BLaER1 (cell line): ENCODE measurements at regions not wholly inside any gene's neighbourhood (a gene's known extent, or its start where the extent isn't known, plus 50 kb on each side); places are given as distances from the start of the nearest gene placed in this dataset.

Experiments
- H3K27ac ChIP-seq: shearing (Covaris generic); formaldehyde crosslinking; 2 replicates; pipeline ENCODE4 v1.8.1; 2022
- H3K27me3 ChIP-seq: shearing (Covaris generic); formaldehyde crosslinking; 2 replicates; pipeline ENCODE4 v1.8.1; 2022
- H3K36me3 ChIP-seq: shearing (Covaris generic); formaldehyde crosslinking; 2 replicates; pipeline ENCODE4 v1.8.1; 2022
- H3K4me1 ChIP-seq: shearing (Covaris generic); formaldehyde crosslinking; 2 replicates; pipeline ENCODE4 v1.8.1; 2022
- H3K4me2 ChIP-seq: shearing (Covaris generic); formaldehyde crosslinking; 2 replicates; pipeline ENCODE4 v1.8.1; 2022
- H3K4me3 ChIP-seq: shearing (Covaris generic); formaldehyde crosslinking; 2 replicates; pipeline ENCODE4 v1.8.1; 2022
- H3K9ac ChIP-seq: shearing (Covaris generic); formaldehyde crosslinking; 2 replicates; pipeline ENCODE4 v1.8.1; 2022
- H3K9me3 ChIP-seq: shearing (Covaris generic); formaldehyde crosslinking; 2 replicates; pipeline ENCODE4 v1.8.1; 2022
- H4K20me1 ChIP-seq: shearing (Covaris generic); formaldehyde crosslinking; 2 replicates; pipeline ENCODE4 v1.8.1; 2022
- Cebpa-rat ChIP-seq: shearing (Covaris generic); IDR thresholded peaks from 2 replicates; pipeline ENCODE4 v1.8.1; 2022

GRCh38 chr20:17129089-17129488 is 97.8 kb upstream of the PCSK2 start:
- H3K4me1 ChIP-seq, result no peaks in the 10 kb centered on the region
- no peaks in the 10 kb centered on the region for H3K9me3 ChIP-seq
- H3K27me3 ChIP-seq, result no peaks in the 10 kb centered on the region
- no peak overlapping the region for H3K4me2 ChIP-seq
- H3K9ac ChIP-seq, result no peak overlapping the region
- no peaks in the 10 kb centered on the region for H4K20me1 ChIP-seq
- H3K36me3 ChIP-seq, result no peaks in the 10 kb centered on the region
- no peak for TF ChIP-seq Cebpa-rat
- H3K4me3 ChIP-seq, result no peak overlapping the region
- no peak overlapping the region for H3K27ac ChIP-seq

- no peaks in the 10 kb centered on the region for H3K27me3 ChIP-seq
- H3K36me3 ChIP-seq, result no peaks in the 10 kb centered on the region
- TF ChIP-seq Cebpa-rat, result no peak
- H4K20me1 ChIP-seq, result no peaks in the 10 kb centered on the region
- H3K4me3 ChIP-seq, result no peak overlapping the region
- no peaks in the 10 kb centered on the region for H3K9me3 ChIP-seq
- H3K27ac ChIP-seq, result no peak overlapping the region
- H3K9ac ChIP-seq, result no peak overlapping the region
- no peaks in the 10 kb centered on the region for H3K4me1 ChIP-seq
- H3K4me2 ChIP-seq, result no peak overlapping the region
These were observed 89.1 kb upstream of the PCSK2 start for GRCh38 chr20:17137692-17138091.

GRCh38 chr20:17138237-17138636 is 88.6 kb upstream of the PCSK2 start:
- Histone ChIP-seq H3K4me3 (no peak overlapping the region), H4K20me1 (no peaks in the 10 kb centered on the region), H3K27me3 (no peaks in the 10 kb centered on the region), H3K9ac (no peak overlapping the region), H3K9me3 (no peaks in the 10 kb centered on the region), H3K4me2 (no peak overlapping the region), H3K36me3 (no peaks in the 10 kb centered on the region), H3K4me1 (no peaks in the 10 kb centered on the region), H3K27ac (no peak overlapping the region)
- TF ChIP-seq Cebpa-rat, result no peak

GRCh38 chr20:17140894-17141293 is 85.9 kb upstream of the PCSK2 start:
- Histone ChIP-seq H4K20me1 (no peaks in the 10 kb centered on the region), H3K4me2 (no peak overlapping the region), H3K27me3 (no peaks in the 10 kb centered on the region), H3K27ac (no peak overlapping the region), H3K9me3 (no peaks in the 10 kb centered on the region), H3K9ac (no peak overlapping the region), H3K36me3 (no peaks in the 10 kb centered on the region), H3K4me3 (no peak overlapping the region), H3K4me1 (no peaks in the 10 kb centered on the region)
- TF ChIP-seq Cebpa-rat, result no peak

- no peak overlapping the region for H3K27ac ChIP-seq
- TF ChIP-seq Cebpa-rat, result no peak
- no peak overlapping the region for H3K9ac ChIP-seq
- no peak overlapping the region for H3K4me2 ChIP-seq
- no peaks in the 10 kb centered on the region for H3K4me1 ChIP-seq
- no peak overlapping the region for H3K4me3 ChIP-seq
- no peaks in the 10 kb centered on the region for H3K9me3 ChIP-seq
- H4K20me1 ChIP-seq, result no peaks in the 10 kb centered on the region
- no peaks in the 10 kb centered on the region for H3K36me3 ChIP-seq
- no peaks in the 10 kb centered on the region for H3K27me3 ChIP-seq
These were observed 85.3 kb upstream of the PCSK2 start for GRCh38 chr20:17141568-17141967.

GRCh38 chr20:17142666-17143065 is 84.2 kb upstream of the PCSK2 start:
- TF ChIP-seq Cebpa-rat, result no peak
- H3K4me3 ChIP-seq, result no peak overlapping the region
- H3K36me3 ChIP-seq, result no peaks in the 10 kb centered on the region
- no peaks in the 10 kb centered on the region for H3K9me3 ChIP-seq
- H3K9ac ChIP-seq, result no peak overlapping the region
- no peaks in the 10 kb centered on the region for H3K27me3 ChIP-seq
- no peak overlapping the region for H3K4me2 ChIP-seq
- no peaks in the 10 kb centered on the region for H4K20me1 ChIP-seq
- H3K4me1 ChIP-seq, result no peaks in the 10 kb centered on the region
- H3K27ac ChIP-seq, result no peak overlapping the region

GRCh38 chr20:17150858-17151257 is 76.0 kb upstream of the PCSK2 start:
- H3K36me3 ChIP-seq, result no peaks in the 10 kb centered on the region
- no peak for TF ChIP-seq Cebpa-rat
- H4K20me1 ChIP-seq, result no peaks in the 10 kb centered on the region
- no peak overlapping the region for H3K4me2 ChIP-seq
- no peaks in the 10 kb centered on the region for H3K27me3 ChIP-seq
- H3K9me3 ChIP-seq, result no peaks in the 10 kb centered on the region
- no peak overlapping the region for H3K4me3 ChIP-seq
- no peak overlapping the region for H3K9ac ChIP-seq
- no peaks in the 10 kb centered on the region for H3K4me1 ChIP-seq
- no peak overlapping the region for H3K27ac ChIP-seq

- Histone ChIP-seq H3K4me3 (no peak overlapping the region), H3K4me1 (no peaks in the 10 kb centered on the region), H3K4me2 (no peak overlapping the region), H4K20me1 (no peaks in the 10 kb centered on the region), H3K9ac (no peak overlapping the region), H3K27ac (no peak overlapping the region), H3K36me3 (no peaks in the 10 kb centered on the region), H3K9me3 (no peaks in the 10 kb centered on the region), H3K27me3 (no peaks in the 10 kb centered on the region)
- no peak for TF ChIP-seq Cebpa-rat
These were observed 71.4 kb upstream of the PCSK2 start for GRCh38 chr20:17155401-17155800.

GRCh38 chr20:17158701-17159100 is 68.1 kb upstream of the PCSK2 start:
- Histone ChIP-seq H3K36me3 (no peaks in the 10 kb centered on the region), H3K4me3 (no peak overlapping the region), H3K9me3 (no peaks in the 10 kb centered on the region), H3K27me3 (no peaks in the 10 kb centered on the region), H4K20me1 (no peaks in the 10 kb centered on the region), H3K4me1 (no peaks in the 10 kb centered on the region), H3K4me2 (no peak overlapping the region), H3K9ac (no peak overlapping the region), H3K27ac (no peak overlapping the region)
- no peak for TF ChIP-seq Cebpa-rat

GRCh38 chr20:17161673-17162481 is 65.0 kb upstream of the PCSK2 start:
- Histone ChIP-seq H3K27me3 (no peaks in the 10 kb centered on the region; the same call in 1 of the 2 replicates), H3K36me3 (no peaks in the 10 kb centered on the region), H3K9ac (no peak overlapping the region), H3K27ac (no peak overlapping the region), H3K4me1 (no peaks in the 10 kb centered on the region), H4K20me1 (no peaks in the 10 kb centered on the region), H3K4me2 (no peak overlapping the region), H3K9me3 (no peaks in the 10 kb centered on the region), H3K4me3 (no peak overlapping the region)
- TF ChIP-seq Cebpa-rat, result no peak
